ENCODE measurements at regions not wholly inside any gene's neighbourhood (a gene's known extent, or its start where the extent isn't known, plus 50 kb on each side); places are given as distances from the start of the nearest gene placed in this dataset.
"Not testable (repeated sequence)": the region's sequence is repeated elsewhere in the genome, so short reads cannot be mapped to it uniquely, and the experiment has no call there.

- no peaks in the 10 kb centered on the region for H3K27me3 ChIP-seq
- no peaks in the 10 kb centered on the region for H3K36me3 ChIP-seq
- H3K4me1 ChIP-seq = no peaks in the 10 kb centered on the region
- no peaks in the 10 kb centered on the region for H3K9me3 ChIP-seq
- TF ChIP-seq CTCF (IDR thresholded peaks at IDR 0.05) (no peak), POLR2A (IDR thresholded peaks at IDR 0.05) (no peak)
- H3K27ac ChIP-seq = no peak overlapping the region
- no peak for DNase-seq
- no peak overlapping the region for H3K4me3 ChIP-seq
- intact Hi-C loops (cut with DNase I; ENCODE audit: low total_unique reads) = no loop called here
Measured at GRCh38 chr2:64738026-64738425, 84.3 kb upstream of the SERTAD2 start.

- TF ChIP-seq POLR2A (IDR thresholded peaks at IDR 0.05) (no peak), CTCF (IDR thresholded peaks at IDR 0.05) (no peak)
- no peaks in the 10 kb centered on the region for H3K36me3 ChIP-seq
- H3K4me3 ChIP-seq = no peak overlapping the region
- H3K9me3 ChIP-seq = no peaks in the 10 kb centered on the region
- no peaks in the 10 kb centered on the region for H3K4me1 ChIP-seq
- no peaks in the 10 kb centered on the region for H3K27me3 ChIP-seq
- intact Hi-C loops (cut with DNase I; ENCODE audit: low total_unique reads) = no loop called here
- H3K27ac ChIP-seq = no peak overlapping the region
- no peak for DNase-seq
Measured at GRCh38 chr2:64742678-64743077, 89.0 kb upstream of the SERTAD2 start.

GRCh38 chr2:64743739-64744330 lies 90.1 kb upstream of the SERTAD2 start:
- Histone ChIP-seq H3K36me3 (no peaks in the 10 kb centered on the region), H3K27ac (no peak overlapping the region), H3K4me3 (no peak overlapping the region), H3K27me3 (no peaks in the 10 kb centered on the region), H3K9me3 (no peaks in the 10 kb centered on the region), H3K4me1 (no peaks in the 10 kb centered on the region)
- DNase-seq = no peak
- TF ChIP-seq CTCF (IDR thresholded peaks at IDR 0.05) = no peak
- TF ChIP-seq POLR2A (IDR thresholded peaks at IDR 0.05) = no peak
- intact Hi-C loops (cut with DNase I; ENCODE audit: low total_unique reads) = no loop called here

- intact Hi-C loops (cut with DNase I; ENCODE audit: low total_unique reads) = no loop called here
- Histone ChIP-seq H3K36me3 (no peaks in the 10 kb centered on the region), H3K4me3 (no peak overlapping the region), H3K9me3 (no peaks in the 10 kb centered on the region), H3K27ac (no peak overlapping the region), H3K27me3 (no peaks in the 10 kb centered on the region), H3K4me1 (no peaks in the 10 kb centered on the region)
- no peak for TF ChIP-seq CTCF (IDR thresholded peaks at IDR 0.05)
- TF ChIP-seq POLR2A (IDR thresholded peaks at IDR 0.05) = no peak
- no peak for DNase-seq
Measured at GRCh38 chr2:64745562-64745961, 91.8 kb upstream of the SERTAD2 start.

GRCh38 chr2:64747690-64748091 lies 94.0 kb upstream of the SERTAD2 start:
- H3K36me3 ChIP-seq; H3K9me3 ChIP-seq; H3K4me3 ChIP-seq; intact Hi-C loops (cut with DNase I; ENCODE audit: low total_unique reads); DNase-seq; H3K27me3 ChIP-seq; H3K4me1 ChIP-seq; H3K27ac ChIP-seq: not testable (repeated sequence)

GRCh38 chr2:64748147-64748546 lies 94.4 kb upstream of the SERTAD2 start:
- Histone ChIP-seq H3K27me3 (no peaks in the 10 kb centered on the region), H3K4me3 (no peak overlapping the region), H3K36me3 (no peaks in the 10 kb centered on the region), H3K4me1 (no peaks in the 10 kb centered on the region), H3K9me3 (no peaks in the 10 kb centered on the region), H3K27ac (no peak overlapping the region)
- intact Hi-C loops (cut with DNase I; ENCODE audit: low total_unique reads) = no loop called here
- TF ChIP-seq POLR2A (IDR thresholded peaks at IDR 0.05) = no peak
- no peak for TF ChIP-seq CTCF (IDR thresholded peaks at IDR 0.05)
- no peak for DNase-seq
